Lower leg skin (tissue), 3 donors: ENCODE measurements at regions not wholly inside any gene's neighbourhood (a gene's known extent, or its start where the extent isn't known, plus 50 kb on each side); places are given as distances from the start of the nearest gene placed in this dataset.

Source experiments
- CTCF ChIP-seq, 3 donors: fragments of 450-650 bp; IDR thresholded peaks; one replicate each; pipeline ENCODE4 v1.5.1; 2016; ENCODE audit warnings: antibody characterized with exemption in 3 of 3, mild to moderate bottlenecking in 3 of 3, moderate library complexity in 2 of 3
- POLR2A ChIP-seq, 2 donors: fragments of 450-650 bp; IDR thresholded peaks; one replicate each; pipeline ENCODE4 v1.6.1; 2016 to 2017; ENCODE audit warnings: antibody characterized with exemption in 2 of 2, mild to moderate bottlenecking in 1 of 2, moderate library complexity in 1 of 2

GRCh38 chr2:17362956-17363355 lies 155.3 kb downstream of the RAD51AP2 start:
- TF ChIP-seq POLR2A (IDR thresholded peaks at IDR 0.05): no peak
- no peak for TF ChIP-seq CTCF (IDR thresholded peaks at IDR 0.05)
